ENCODE measurements at regions not wholly inside any gene's neighbourhood (a gene's known extent, or its start where the extent isn't known, plus 50 kb on each side); places are given as distances from the start of the nearest gene placed in this dataset.
"Not testable (repeated sequence)": the region's sequence is repeated elsewhere in the genome, so short reads cannot be mapped to it uniquely, and the experiment has no call there.

DNA sequence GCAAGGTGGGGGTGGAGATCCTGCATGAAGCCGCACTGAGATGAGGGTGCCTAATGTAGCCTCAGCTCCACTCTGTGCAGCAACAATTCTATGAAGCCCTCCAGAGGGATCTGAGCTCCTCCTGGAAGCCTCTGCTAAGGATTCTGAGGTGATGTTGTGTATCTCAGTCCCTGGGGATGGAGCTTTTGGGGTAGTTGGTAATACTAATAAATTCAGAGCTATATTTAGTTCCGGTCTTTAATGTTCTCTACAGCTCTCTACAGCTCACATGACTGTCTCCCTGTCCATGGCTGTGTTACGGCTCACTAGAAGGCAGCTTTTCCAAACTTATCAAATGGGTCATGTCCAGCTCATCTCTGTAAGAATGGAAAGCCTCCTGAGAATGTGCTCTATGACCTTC is 93.4 kb downstream of the ISX start:
- Histone ChIP-seq H3K36me3 (ENCODE audit: control insufficient read depth in 2 of 3, insufficient read depth in 3 of 3, low read length in 3 of 3) (no peaks in the 10 kb centered on the region), H3K9ac (ENCODE audit: low read length in 3 of 3) (no peak overlapping the region), H3K4me1 (ENCODE audit: control insufficient read depth in 2 of 3, insufficient read depth in 2 of 3, low read depth in 1 of 3, low read length in 3 of 3) (no peaks in the 10 kb centered on the region), H3K27me3 (ENCODE audit: control insufficient read depth, insufficient read depth, low read length) (no peaks in the 10 kb centered on the region), H3K4me3 (ENCODE audit: low read length in 3 of 3) (no peak overlapping the region), H3K27ac (ENCODE audit: low read depth in 2 of 2, low read length in 2 of 2) (no peak overlapping the region), H3K9me3 (ENCODE audit: control insufficient read depth in 2 of 3, insufficient read depth in 1 of 3, low read length in 3 of 3) (no peaks in the 10 kb centered on the region)
- DNase-seq (no peak), FAIRE-seq (no peak)
- TF ChIP-seq, protein P1, sequence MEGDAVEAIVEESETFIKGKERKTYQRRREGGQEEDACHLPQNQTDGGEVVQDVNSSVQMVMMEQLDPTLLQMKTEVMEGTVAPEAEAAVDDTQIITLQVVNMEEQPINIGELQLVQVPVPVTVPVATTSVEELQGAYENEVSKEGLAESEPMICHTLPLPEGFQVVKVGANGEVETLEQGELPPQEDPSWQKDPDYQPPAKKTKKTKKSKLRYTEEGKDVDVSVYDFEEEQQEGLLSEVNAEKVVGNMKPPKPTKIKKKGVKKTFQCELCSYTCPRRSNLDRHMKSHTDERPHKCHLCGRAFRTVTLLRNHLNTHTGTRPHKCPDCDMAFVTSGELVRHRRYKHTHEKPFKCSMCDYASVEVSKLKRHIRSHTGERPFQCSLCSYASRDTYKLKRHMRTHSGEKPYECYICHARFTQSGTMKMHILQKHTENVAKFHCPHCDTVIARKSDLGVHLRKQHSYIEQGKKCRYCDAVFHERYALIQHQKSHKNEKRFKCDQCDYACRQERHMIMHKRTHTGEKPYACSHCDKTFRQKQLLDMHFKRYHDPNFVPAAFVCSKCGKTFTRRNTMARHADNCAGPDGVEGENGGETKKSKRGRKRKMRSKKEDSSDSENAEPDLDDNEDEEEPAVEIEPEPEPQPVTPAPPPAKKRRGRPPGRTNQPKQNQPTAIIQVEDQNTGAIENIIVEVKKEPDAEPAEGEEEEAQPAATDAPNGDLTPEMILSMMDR (IDR thresholded peaks at IDR 0.05; ENCODE audit: borderline replicate concordance, extremely low read depth, insufficient read depth) = no peak
- intact Hi-C loops (cut with DNase I) = no loop called here

DNA sequence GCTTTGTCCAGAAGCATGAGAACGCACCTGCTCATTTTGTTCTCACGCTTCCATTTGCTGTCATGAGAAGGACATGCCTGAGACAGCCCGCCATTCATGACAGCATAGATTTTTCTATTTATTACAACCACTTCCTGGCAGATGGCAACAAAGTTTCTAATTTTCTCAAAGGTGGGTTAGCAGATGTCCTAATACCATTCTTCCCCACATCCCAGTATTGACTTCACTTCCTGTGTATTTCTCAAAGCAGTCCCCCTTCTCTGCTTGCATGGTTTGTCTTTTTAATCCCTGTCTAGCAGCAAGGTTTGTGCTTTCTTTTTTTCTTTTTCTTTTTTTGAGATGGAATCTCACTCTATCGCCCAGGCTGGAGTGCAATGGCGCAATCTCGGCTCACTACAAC is 94.3 kb downstream of the ISX start:
- H3K27ac ChIP-seq (ENCODE audit: low read depth in 2 of 2, low read length in 2 of 2) = no peak overlapping the region
- intact Hi-C loops (cut with DNase I) = no loop called here
- no peak overlapping the region for H3K4me3 ChIP-seq (ENCODE audit: low read length in 3 of 3)
- H3K9me3 ChIP-seq (ENCODE audit: control insufficient read depth in 2 of 3, insufficient read depth in 1 of 3, low read length in 3 of 3) = no peaks in the 10 kb centered on the region
- H3K9ac ChIP-seq (ENCODE audit: low read length in 3 of 3) = no peak overlapping the region
- TF ChIP-seq, protein P1 (IDR thresholded peaks at IDR 0.05; ENCODE audit: borderline replicate concordance, extremely low read depth, insufficient read depth) = no peak
- DNase-seq (no peak), FAIRE-seq (no peak)
- no peaks in the 10 kb centered on the region for H3K27me3 ChIP-seq (ENCODE audit: control insufficient read depth, insufficient read depth, low read length)
- no peaks in the 10 kb centered on the region for H3K4me1 ChIP-seq (ENCODE audit: control insufficient read depth in 2 of 3, insufficient read depth in 2 of 3, low read depth in 1 of 3, low read length in 3 of 3)
- no peaks in the 10 kb centered on the region for H3K36me3 ChIP-seq (ENCODE audit: control insufficient read depth in 2 of 3, insufficient read depth in 3 of 3, low read length in 3 of 3)

DNA sequence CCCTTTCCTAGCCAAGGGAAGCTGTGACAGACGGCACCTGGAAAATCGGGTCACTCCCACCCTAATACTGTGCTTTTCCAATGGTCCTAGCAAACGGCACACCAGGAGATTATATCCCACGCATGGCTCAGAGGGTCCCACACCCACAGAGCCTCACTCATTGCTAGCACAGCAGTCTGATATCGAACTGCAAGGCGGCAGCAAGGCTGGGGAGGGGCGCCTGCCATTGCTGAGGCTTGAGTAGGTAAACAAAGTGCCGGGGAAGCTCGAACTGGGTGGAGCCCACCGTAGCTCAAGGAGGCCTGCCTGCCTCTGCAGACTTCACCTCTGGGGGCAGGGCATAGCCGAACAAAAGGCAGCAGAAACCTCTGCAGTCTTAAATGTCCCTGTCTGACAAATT is 91.4 kb upstream of the HMGXB4 start:
- FAIRE-seq; H3K27ac ChIP-seq (ENCODE audit: low read depth in 2 of 2, low read length in 2 of 2); H3K4me3 ChIP-seq (ENCODE audit: low read length in 3 of 3); H3K4me1 ChIP-seq (ENCODE audit: control insufficient read depth in 2 of 3, insufficient read depth in 2 of 3, low read depth in 1 of 3, low read length in 3 of 3); H3K27me3 ChIP-seq (ENCODE audit: control insufficient read depth, insufficient read depth, low read length); DNase-seq; intact Hi-C loops (cut with DNase I); H3K9me3 ChIP-seq (ENCODE audit: control insufficient read depth in 2 of 3, insufficient read depth in 1 of 3, low read length in 3 of 3); H3K36me3 ChIP-seq (ENCODE audit: control insufficient read depth in 2 of 3, insufficient read depth in 3 of 3, low read length in 3 of 3); H3K9ac ChIP-seq (ENCODE audit: low read length in 3 of 3): not testable (repeated sequence)

DNA sequence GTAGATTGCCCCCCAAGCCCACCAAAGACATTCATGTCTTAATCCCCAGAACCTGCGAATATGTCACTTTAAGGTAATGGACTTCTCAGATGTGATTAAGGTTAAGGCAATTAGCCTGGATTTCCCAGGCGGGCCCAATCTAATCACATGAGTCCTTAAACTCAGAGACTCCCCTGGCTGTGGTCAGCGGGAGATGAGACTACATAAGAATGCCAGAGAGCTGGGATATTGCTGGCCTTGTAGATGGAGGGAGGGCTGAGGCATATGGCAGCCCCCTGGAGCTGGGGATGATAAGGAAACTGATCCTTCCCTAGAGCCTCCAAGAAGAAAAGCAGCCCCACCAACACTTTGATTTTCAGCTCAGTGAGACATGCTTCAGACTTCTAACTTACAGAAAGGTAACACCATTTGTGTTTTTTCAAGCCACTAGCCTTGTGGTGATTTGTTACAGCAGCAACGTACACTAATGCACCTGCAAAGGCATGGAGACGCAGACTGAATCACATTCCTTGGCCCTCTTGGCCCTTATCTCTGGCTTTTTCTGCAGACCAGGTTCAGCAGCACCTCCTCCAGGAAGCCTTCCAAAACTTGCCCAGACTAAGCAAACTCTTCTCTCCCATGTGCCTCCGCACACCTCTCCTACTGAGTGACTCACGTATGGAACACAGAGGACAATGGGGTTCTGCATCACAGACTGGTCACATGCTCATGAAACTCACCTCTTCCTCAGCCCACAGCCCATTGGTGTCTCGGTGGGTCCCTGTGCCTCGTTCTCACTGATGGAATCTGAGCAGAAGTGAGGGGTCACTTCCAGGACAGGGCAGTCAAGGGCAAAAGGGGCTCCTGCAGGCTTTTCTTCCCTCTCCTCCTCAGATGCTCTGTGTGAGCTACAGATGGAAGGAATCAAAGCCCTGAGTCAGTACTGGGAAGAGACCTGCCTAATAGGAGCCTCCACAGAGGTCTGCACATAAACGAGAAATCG is 86.3 kb upstream of the HMGXB4 start:
- H3K27me3 ChIP-seq (ENCODE audit: control insufficient read depth, insufficient read depth, low read length) = no peaks in the 10 kb centered on the region
- FAIRE-seq (no peak), DNase-seq (no peak)
- H3K36me3 ChIP-seq (ENCODE audit: control insufficient read depth in 2 of 3, insufficient read depth in 3 of 3, low read length in 3 of 3) = no peaks in the 10 kb centered on the region
- no peak overlapping the region for H3K4me3 ChIP-seq (ENCODE audit: low read length in 3 of 3)
- TF ChIP-seq, protein P1 (IDR thresholded peaks at IDR 0.05; ENCODE audit: borderline replicate concordance, extremely low read depth, insufficient read depth) = no peak
- no peaks in the 10 kb centered on the region for H3K4me1 ChIP-seq (ENCODE audit: control insufficient read depth in 2 of 3, insufficient read depth in 2 of 3, low read depth in 1 of 3, low read length in 3 of 3)
- H3K27ac ChIP-seq (ENCODE audit: low read depth in 2 of 2, low read length in 2 of 2) = no peak overlapping the region
- intact Hi-C loops (cut with DNase I) = no loop called here
- no peak overlapping the region for H3K9ac ChIP-seq (ENCODE audit: low read length in 3 of 3)
- H3K9me3 ChIP-seq (ENCODE audit: control insufficient read depth in 2 of 3, insufficient read depth in 1 of 3, low read length in 3 of 3) = peaks cover 0 to under 1% (median 0%) of the 10 kb centered on the region in 3 donors

Data from kidney (tissue), 13 donors.